Uterus (tissue), 2 donors: ENCODE measurements at regions not wholly inside any gene's neighbourhood (a gene's known extent, or its start where the extent isn't known, plus 50 kb on each side); places are given as distances from the start of the nearest gene placed in this dataset.

ENCODE experiments used
- POLR2A ChIP-seq, 2 donors: fragments of 450-650 bp; IDR thresholded peaks; one replicate each; pipeline ENCODE4 v1.6.1; 2016; ENCODE audit warnings: antibody characterized with exemption in 2 of 2, mild to moderate bottlenecking in 1 of 2, moderate library complexity in 1 of 2
- TF ChIP-seq, protein P1 (sequence below), 4 experiments: fragments of 200-600 bp in 2 of 4; fragments of 450-650 bp in 2 of 4; sonication (generic) in 2 of 4; IDR thresholded peaks; one replicate each; pipeline ENCODE4 v1.5.1; 2016 to 2019; ENCODE audit warnings: antibody characterized with exemption in 4 of 4, mild to moderate bottlenecking in 2 of 4, moderate library complexity in 1 of 4

DNA sequence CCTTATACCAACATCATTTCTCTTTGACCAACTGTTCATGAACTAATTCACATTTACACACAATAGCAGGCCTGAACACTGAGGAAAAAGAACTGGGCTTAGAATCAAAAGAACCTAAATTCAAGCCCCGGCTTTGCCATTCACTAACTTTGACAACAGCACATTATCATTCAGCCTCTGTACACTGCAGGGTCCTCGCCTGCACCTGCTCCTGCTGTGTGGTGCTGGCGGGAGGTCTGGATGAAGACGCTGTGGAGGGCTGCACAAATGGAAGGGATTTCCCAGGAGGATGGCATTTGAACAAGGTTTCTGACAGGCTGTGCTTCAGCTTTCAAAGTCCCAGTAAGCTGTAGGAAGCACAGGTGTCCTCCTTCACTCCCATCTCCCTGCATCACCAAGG, 151.2 kb downstream of the ZDHHC21 start:
- TF ChIP-seq, protein P1, sequence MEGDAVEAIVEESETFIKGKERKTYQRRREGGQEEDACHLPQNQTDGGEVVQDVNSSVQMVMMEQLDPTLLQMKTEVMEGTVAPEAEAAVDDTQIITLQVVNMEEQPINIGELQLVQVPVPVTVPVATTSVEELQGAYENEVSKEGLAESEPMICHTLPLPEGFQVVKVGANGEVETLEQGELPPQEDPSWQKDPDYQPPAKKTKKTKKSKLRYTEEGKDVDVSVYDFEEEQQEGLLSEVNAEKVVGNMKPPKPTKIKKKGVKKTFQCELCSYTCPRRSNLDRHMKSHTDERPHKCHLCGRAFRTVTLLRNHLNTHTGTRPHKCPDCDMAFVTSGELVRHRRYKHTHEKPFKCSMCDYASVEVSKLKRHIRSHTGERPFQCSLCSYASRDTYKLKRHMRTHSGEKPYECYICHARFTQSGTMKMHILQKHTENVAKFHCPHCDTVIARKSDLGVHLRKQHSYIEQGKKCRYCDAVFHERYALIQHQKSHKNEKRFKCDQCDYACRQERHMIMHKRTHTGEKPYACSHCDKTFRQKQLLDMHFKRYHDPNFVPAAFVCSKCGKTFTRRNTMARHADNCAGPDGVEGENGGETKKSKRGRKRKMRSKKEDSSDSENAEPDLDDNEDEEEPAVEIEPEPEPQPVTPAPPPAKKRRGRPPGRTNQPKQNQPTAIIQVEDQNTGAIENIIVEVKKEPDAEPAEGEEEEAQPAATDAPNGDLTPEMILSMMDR (IDR thresholded peaks at IDR 0.05): no peak
- no peak for TF ChIP-seq POLR2A (IDR thresholded peaks at IDR 0.05)
